Liver (tissue), 3 donors: ENCODE measurements at regions not wholly inside any gene's neighbourhood (a gene's known extent, or its start where the extent isn't known, plus 50 kb on each side); places are given as distances from the start of the nearest gene placed in this dataset.

Experiments
- ATF3 ChIP-seq: IDR thresholded peaks from 2 replicates; pipeline ENCODE4 v1.6.1; 2016; ENCODE audit warnings: antibody characterized with exemption
- CTCF ChIP-seq: fragments of 150-350 bp; IDR thresholded peaks from 2 replicates; pipeline ENCODE4 v1.5.1; 2017; ENCODE audit warnings: improper control_type of control experiment, low read depth, low read length; ENCODE audit not compliant: missing input control
- JUND ChIP-seq, 2 donors: IDR thresholded peaks; 2 replicates each; pipeline ENCODE4 v1.6.1; 2016; ENCODE audit warnings: antibody characterized with exemption in 2 of 2
- MAX ChIP-seq: IDR thresholded peaks from 2 replicates; pipeline ENCODE4 v1.6.1; 2016; ENCODE audit warnings: antibody characterized with exemption
- RAD21 ChIP-seq, 2 donors: IDR thresholded peaks; 2 replicates each; pipeline ENCODE4 v1.6.1; 2016; ENCODE audit warnings: antibody characterized with exemption in 2 of 2, mild to moderate bottlenecking in 2 of 2
- REST ChIP-seq: IDR thresholded peaks from 2 replicates; pipeline ENCODE4 v1.6.1; 2016; ENCODE audit warnings: antibody characterized with exemption, mild to moderate bottlenecking
- TAF1 ChIP-seq: conservative IDR thresholded peaks from 2 replicates; pipeline ENCODE4 v1.6.1; 2016; ENCODE audit warnings: antibody characterized with exemption, mild to moderate bottlenecking
- donor health status: healthy.
- donor health status: healthy.

- TF ChIP-seq JUND (IDR thresholded peaks at IDR 0.05) (no peak), REST (no peak), CTCF (no peak), TAF1 (no peak), MAX (no peak), RAD21 (IDR thresholded peaks at IDR 0.05) (no peak), ATF3 (no peak)
Observed at GRCh38 chr20:60459212-60459611, 501.0 kb downstream of the CDH26 start.
